OCI-LY3 (cell line): ENCODE measurements at regions not wholly inside any gene's neighbourhood (a gene's known extent, or its start where the extent isn't known, plus 50 kb on each side); places are given as distances from the start of the nearest gene placed in this dataset.

Experiments
- EZH2phosphoT487 ChIP-seq: fragments of 200-600 bp; shearing (Covaris generic); IDR thresholded peaks from 2 replicates; pipeline ENCODE4 v1.6.1; 2018; ENCODE audit warnings: antibody characterized with exemption, mixed run types, low read depth
- TF ChIP-seq, protein P1 (sequence below): fragments of 200-600, 300-600 bp; sonication (generic); IDR thresholded peaks from 2 replicates; pipeline ENCODE4 v1.5.1; 2014; ENCODE audit warnings: antibody characterized with exemption, low read length, low read depth

DNA sequence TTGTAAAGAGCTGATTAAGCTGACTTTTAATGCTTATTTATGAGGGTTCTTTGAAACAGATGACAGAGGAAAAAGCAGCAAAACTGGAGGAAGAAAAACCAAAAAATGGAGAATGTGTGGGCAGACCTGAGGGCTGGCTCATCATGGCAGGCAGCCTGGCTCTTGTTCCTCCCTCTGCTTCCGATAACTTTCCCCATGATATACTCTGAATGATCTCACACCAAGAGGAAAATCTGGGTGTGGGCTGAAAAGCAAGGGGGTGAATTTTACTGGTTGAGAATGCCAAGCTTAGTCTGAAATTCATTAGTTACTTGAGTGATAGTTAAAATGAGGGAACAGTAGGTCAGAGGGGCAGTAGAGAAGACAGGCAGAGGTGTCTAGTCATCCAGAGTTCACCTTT, 330.1 kb upstream of the PRICKLE1 start:
- TF ChIP-seq, protein P1, sequence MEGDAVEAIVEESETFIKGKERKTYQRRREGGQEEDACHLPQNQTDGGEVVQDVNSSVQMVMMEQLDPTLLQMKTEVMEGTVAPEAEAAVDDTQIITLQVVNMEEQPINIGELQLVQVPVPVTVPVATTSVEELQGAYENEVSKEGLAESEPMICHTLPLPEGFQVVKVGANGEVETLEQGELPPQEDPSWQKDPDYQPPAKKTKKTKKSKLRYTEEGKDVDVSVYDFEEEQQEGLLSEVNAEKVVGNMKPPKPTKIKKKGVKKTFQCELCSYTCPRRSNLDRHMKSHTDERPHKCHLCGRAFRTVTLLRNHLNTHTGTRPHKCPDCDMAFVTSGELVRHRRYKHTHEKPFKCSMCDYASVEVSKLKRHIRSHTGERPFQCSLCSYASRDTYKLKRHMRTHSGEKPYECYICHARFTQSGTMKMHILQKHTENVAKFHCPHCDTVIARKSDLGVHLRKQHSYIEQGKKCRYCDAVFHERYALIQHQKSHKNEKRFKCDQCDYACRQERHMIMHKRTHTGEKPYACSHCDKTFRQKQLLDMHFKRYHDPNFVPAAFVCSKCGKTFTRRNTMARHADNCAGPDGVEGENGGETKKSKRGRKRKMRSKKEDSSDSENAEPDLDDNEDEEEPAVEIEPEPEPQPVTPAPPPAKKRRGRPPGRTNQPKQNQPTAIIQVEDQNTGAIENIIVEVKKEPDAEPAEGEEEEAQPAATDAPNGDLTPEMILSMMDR: no peak
- TF ChIP-seq EZH2phosphoT487: no peak
